CD14-positive monocyte (primary cell): ENCODE measurements at regions not wholly inside any gene's neighbourhood (a gene's known extent, or its start where the extent isn't known, plus 50 kb on each side); places are given as distances from the start of the nearest gene placed in this dataset.

Source experiments
- DNase-seq, 3 donors: peaks; one replicate each; pipeline ENCODE4 v3.0.0-alpha.2; 2011 to 2022
- H2AFZ ChIP-seq: 2 replicates; pipeline ENCODE4 v1.6.0; 2012; ENCODE audit warnings: mild to moderate bottlenecking, low read depth, low read length, inconsistent platforms; ENCODE audit not compliant: insufficient read depth, poor library complexity, severe bottlenecking
- H3K27ac ChIP-seq, 2 donors: 1 replicate in 1 of 2; 2 replicates in 1 of 2; pipeline ENCODE4 v1.5.1; 2012 to 2013; ENCODE audit warnings: low read length in 2 of 2, control low read depth in 1 of 2, inconsistent platforms in 1 of 2, low read depth in 1 of 2, mild to moderate bottlenecking in 1 of 2
- H3K27me3 ChIP-seq, 2 donors: one replicate each; pipeline versions ENCODE4 v1.6.0 to v1.6.1; 2011 to 2013; ENCODE audit warnings: low read length in 2 of 2; ENCODE audit not compliant: control insufficient read depth in 2 of 2, insufficient read depth in 2 of 2
- H3K36me3 ChIP-seq, 2 donors: replicated peaks in 1 of 2; 1 replicate in 1 of 2; 2 replicates in 1 of 2; pipeline versions ENCODE4 v1.5.1 to v1.6.1; 2012 to 2013; ENCODE audit warnings: low read length in 2 of 2, control low read depth in 1 of 2, inconsistent platforms in 1 of 2, mild to moderate bottlenecking in 1 of 2; ENCODE audit not compliant: insufficient read depth in 2 of 2, control insufficient read depth in 1 of 2
- H3K4me1 ChIP-seq, 2 donors: 1 replicate in 1 of 2; 2 replicates in 1 of 2; pipeline versions ENCODE4 v1.5.1 to v1.6.1; 2012 to 2013; ENCODE audit warnings: low read length in 2 of 2, control low read depth in 1 of 2, inconsistent platforms in 1 of 2, mild to moderate bottlenecking in 1 of 2, moderate library complexity in 1 of 2; ENCODE audit not compliant: insufficient read depth in 2 of 2, control insufficient read depth in 1 of 2
- H3K4me2 ChIP-seq: replicated peaks from 2 replicates; pipeline ENCODE3; 2012; ENCODE audit warnings: low read length, moderate library complexity, mild to moderate bottlenecking; ENCODE audit not compliant: poor library complexity, severe bottlenecking; ENCODE audit errors: extremely low read depth
- H3K4me3 ChIP-seq, 3 experiments: fragments of 200-600 bp in 1 of 3; sonication (generic) in 1 of 3; replicated peaks in 1 of 3; 1 replicate in 2 of 3; 2 replicates in 1 of 3; pipeline ENCODE4 v1.5.1; 2011 to 2013; ENCODE audit warnings: low read length in 3 of 3, mild to moderate bottlenecking in 3 of 3, control low read depth in 2 of 3, low read depth in 2 of 3, inconsistent platforms in 1 of 3, moderate library complexity in 1 of 3
- H3K79me2 ChIP-seq: 2 replicates; pipeline ENCODE4 v1.6.0; 2012; ENCODE audit warnings: mild to moderate bottlenecking, control low read depth, inconsistent platforms, low read length, moderate library complexity; ENCODE audit not compliant: insufficient read depth
- H3K9ac ChIP-seq: 2 replicates; pipeline ENCODE4 v1.6.0; 2017; ENCODE audit warnings: low read length, mild to moderate bottlenecking; ENCODE audit not compliant: insufficient read depth, poor library complexity, severe bottlenecking
- H3K9me3 ChIP-seq, 2 donors: replicated peaks in 1 of 2; 1 replicate in 1 of 2; 2 replicates in 1 of 2; pipeline versions ENCODE4 v1.5.1 to v1.6.1; 2012 to 2013; ENCODE audit warnings: low read length in 2 of 2, control low read depth in 1 of 2; ENCODE audit not compliant: control insufficient read depth in 1 of 2, insufficient read depth in 1 of 2
- H4K20me1 ChIP-seq: 2 replicates; pipeline ENCODE4 v1.6.0; 2012; ENCODE audit warnings: mild to moderate bottlenecking, low read length, control low read depth, moderate library complexity; ENCODE audit not compliant: insufficient read depth
- H3K27ac Mint-ChIP-seq, 7 donors: one replicate each; pipeline ENCODE4 v1.8.0; 2020; ENCODE audit warnings: mild to moderate bottlenecking in 7 of 7, mixed read lengths in 7 of 7, moderate library complexity in 6 of 7, inconsistent platforms in 2 of 7
- H3K27me3 Mint-ChIP-seq, 3 donors: one replicate each; pipeline ENCODE4 v1.8.0; 2021 to 2022; ENCODE audit warnings: low read depth in 3 of 3, mild to moderate bottlenecking in 3 of 3, mixed read lengths in 3 of 3, moderate library complexity in 3 of 3, inconsistent platforms in 1 of 3
- H3K36me3 Mint-ChIP-seq, 2 donors: one replicate each; pipeline ENCODE4 v1.8.0; 2020; ENCODE audit warnings: mixed read lengths in 2 of 2, inconsistent platforms in 1 of 2, mild to moderate bottlenecking in 1 of 2
- H3K4me1 Mint-ChIP-seq: one replicate; pipeline ENCODE4 v1.8.0; 2020; ENCODE audit warnings: mild to moderate bottlenecking, mixed read lengths
- H3K4me3 Mint-ChIP-seq, 2 donors: one replicate each; pipeline ENCODE4 v1.8.0; 2020; ENCODE audit warnings: mild to moderate bottlenecking in 2 of 2, mixed read lengths in 2 of 2, moderate library complexity in 1 of 2
- H3K9me3 Mint-ChIP-seq, 7 donors: one replicate each; pipeline ENCODE4 v1.8.0; 2020 to 2022; ENCODE audit warnings: mixed read lengths in 7 of 7, mild to moderate bottlenecking in 6 of 7, moderate library complexity in 6 of 7, inconsistent platforms in 2 of 7
- WGBS: methylation state at CpG from one replicate; pipeline ENCODE4 v1.1.5; 2013; ENCODE audit warnings: missing lambda C conversion rate; ENCODE audit not compliant: insufficient coverage; 5-methylcytosine and 5-hydroxymethylcytosine counted together
- intact Hi-C, 2 donors: fragments of 100-400 bp; cut with micrococcal nuclease; formaldehyde crosslinking; loops; one replicate each; pipeline versions ENCODE4 v1.15.0 to v1.15.1; 2023
- TF ChIP-seq, protein P1 (sequence below): fragments of 200-600 bp; IDR thresholded peaks from one replicate; pipeline ENCODE4 v1.8.0; 2022; ENCODE audit warnings: antibody characterized with exemption, mild to moderate bottlenecking

DNA sequence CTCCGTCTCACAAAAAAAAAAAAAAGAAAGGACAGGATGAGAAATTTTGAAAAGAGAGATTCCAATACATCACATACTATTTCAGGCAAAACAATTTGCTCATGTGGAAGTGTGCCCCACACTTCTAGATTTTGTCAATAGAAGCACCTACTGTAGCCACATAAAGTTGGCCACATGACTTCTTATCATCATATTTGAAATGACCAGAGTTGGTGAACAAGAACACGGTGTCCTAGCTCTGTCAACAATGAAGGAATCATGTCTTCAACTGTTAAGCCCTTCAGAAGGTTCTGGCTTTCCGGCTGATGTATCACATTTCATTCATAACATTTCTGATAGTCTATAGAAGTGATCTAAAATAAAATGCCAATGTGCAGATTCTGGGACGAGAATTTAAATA lies 534.5 kb downstream of the TMEM114 start:
- H3K27me3 Mint-ChIP-seq, result peaks cover 0 to 3% (median 2%) of the 10 kb centered on the region in 3 donors
- intact Hi-C loops, result no loop called here
- no peak overlapping the region for H3K4me2 ChIP-seq

DNA sequence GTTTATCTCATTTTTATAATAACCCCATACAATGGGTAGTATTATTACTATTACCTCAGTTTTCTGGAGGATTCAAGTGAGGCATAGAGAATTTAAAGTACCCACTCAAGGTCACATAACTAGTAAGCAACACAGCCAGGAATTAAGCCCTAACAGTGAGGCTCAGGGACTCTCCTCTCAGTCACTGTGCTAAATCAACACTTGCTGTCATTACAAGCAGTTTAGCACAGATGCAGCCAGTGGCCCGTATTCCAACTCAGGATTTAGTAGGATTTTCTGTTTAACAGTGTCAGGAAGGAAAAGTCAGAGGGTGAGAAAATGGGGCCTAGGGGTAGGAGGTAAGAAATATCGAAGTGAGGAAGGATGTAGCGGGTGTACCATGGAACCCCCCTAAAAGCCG lies 536.9 kb downstream of the TMEM114 start:
- no peaks in the 10 kb centered on the region for H3K36me3 ChIP-seq
- no peaks in the 10 kb centered on the region for H3K27me3 ChIP-seq
- H3K4me1 ChIP-seq, result no peaks in the 10 kb centered on the region
- H3K79me2 ChIP-seq, result no peaks in the 10 kb centered on the region
- peaks cover 0 to 3% (median 2%) of the 10 kb centered on the region in 3 donors for H3K27me3 Mint-ChIP-seq
- no peak overlapping the region for H3K4me3 Mint-ChIP-seq
- TF ChIP-seq, protein P1, sequence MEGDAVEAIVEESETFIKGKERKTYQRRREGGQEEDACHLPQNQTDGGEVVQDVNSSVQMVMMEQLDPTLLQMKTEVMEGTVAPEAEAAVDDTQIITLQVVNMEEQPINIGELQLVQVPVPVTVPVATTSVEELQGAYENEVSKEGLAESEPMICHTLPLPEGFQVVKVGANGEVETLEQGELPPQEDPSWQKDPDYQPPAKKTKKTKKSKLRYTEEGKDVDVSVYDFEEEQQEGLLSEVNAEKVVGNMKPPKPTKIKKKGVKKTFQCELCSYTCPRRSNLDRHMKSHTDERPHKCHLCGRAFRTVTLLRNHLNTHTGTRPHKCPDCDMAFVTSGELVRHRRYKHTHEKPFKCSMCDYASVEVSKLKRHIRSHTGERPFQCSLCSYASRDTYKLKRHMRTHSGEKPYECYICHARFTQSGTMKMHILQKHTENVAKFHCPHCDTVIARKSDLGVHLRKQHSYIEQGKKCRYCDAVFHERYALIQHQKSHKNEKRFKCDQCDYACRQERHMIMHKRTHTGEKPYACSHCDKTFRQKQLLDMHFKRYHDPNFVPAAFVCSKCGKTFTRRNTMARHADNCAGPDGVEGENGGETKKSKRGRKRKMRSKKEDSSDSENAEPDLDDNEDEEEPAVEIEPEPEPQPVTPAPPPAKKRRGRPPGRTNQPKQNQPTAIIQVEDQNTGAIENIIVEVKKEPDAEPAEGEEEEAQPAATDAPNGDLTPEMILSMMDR, result no peak
- DNase-seq, result no peak
- H4K20me1 ChIP-seq, result no peaks in the 10 kb centered on the region
- peaks cover 2 to 13% (median 6%) of the 10 kb centered on the region in 7 donors for H3K9me3 Mint-ChIP-seq
- no peaks in the 10 kb centered on the region for H3K36me3 Mint-ChIP-seq
- no peak overlapping the region for H3K27ac ChIP-seq
- H3K4me1 Mint-ChIP-seq, result no peaks in the 10 kb centered on the region
- H3K9me3 ChIP-seq, result peaks cover 2 to 17% of the 10 kb centered on the region in 2 donors
- intact Hi-C loops, result no loop called here
- no peak overlapping the region for H3K9ac ChIP-seq
- H3K27ac Mint-ChIP-seq, result peak overlapping the region in 1 of 7 donors; percentile 4
- WGBS, result 100% methylated on average over 1 of the region's 4 CpGs
- H3K4me2 ChIP-seq, result no peak overlapping the region
- no peak overlapping the region for H3K4me3 ChIP-seq
- no peak overlapping the region for H2AFZ ChIP-seq

More for the DNA sequence above, 534.5 kb downstream of the TMEM114 start:
- H4K20me1 ChIP-seq, result no peaks in the 10 kb centered on the region
- DNase-seq, result no peak
- H3K4me1 ChIP-seq, result no peaks in the 10 kb centered on the region
- Mint-ChIP-seq H3K4me3 (no peak overlapping the region), H3K27ac (no peak overlapping the region), H3K4me1 (no peaks in the 10 kb centered on the region), H3K9me3 (peaks cover 2 to 10% (median 5%) of the 10 kb centered on the region in 7 donors), H3K36me3 (no peaks in the 10 kb centered on the region)
- H3K27ac ChIP-seq, result no peak overlapping the region
- H3K9me3 ChIP-seq, result peaks cover 2 to 17% of the 10 kb centered on the region in 2 donors
- no peak overlapping the region for H3K4me3 ChIP-seq
- no CpG with 5 or more reads among the region's 4 CpGs for WGBS
- H3K9ac ChIP-seq, result no peak overlapping the region
- TF ChIP-seq, protein P1, result no peak
- H3K36me3 ChIP-seq, result no peaks in the 10 kb centered on the region
- no peaks in the 10 kb centered on the region for H3K27me3 ChIP-seq
- no peak overlapping the region for H2AFZ ChIP-seq
- no peaks in the 10 kb centered on the region for H3K79me2 ChIP-seq
